H7 (cell line): ENCODE measurements at regions not wholly inside any gene's neighbourhood (a gene's known extent, or its start where the extent isn't known, plus 50 kb on each side); places are given as distances from the start of the nearest gene placed in this dataset.
A peak's percentile ranks its signal among the peaks of the same experiment; 100 is the strongest.

Experiments used
- DNase-seq: peaks from one replicate; pipeline ENCODE4 v3.0.0; 2012
- H3K27me3 ChIP-seq: 2 replicates; pipeline ENCODE4 v1.6.0; 2011; ENCODE audit warnings: mild to moderate bottlenecking, low read length; ENCODE audit not compliant: control insufficient read depth, insufficient read depth
- H3K36me3 ChIP-seq: replicated peaks from 2 replicates; pipeline ENCODE4 v1.5.1; 2011; ENCODE audit warnings: low read length; ENCODE audit not compliant: control insufficient read depth, insufficient read depth
- H3K4me3 ChIP-seq: 2 replicates; pipeline ENCODE4 v1.5.1; 2011; ENCODE audit warnings: low read depth, mild to moderate bottlenecking, control low read depth, low read length, moderate library complexity; ENCODE audit not compliant: insufficient read depth

DNA sequence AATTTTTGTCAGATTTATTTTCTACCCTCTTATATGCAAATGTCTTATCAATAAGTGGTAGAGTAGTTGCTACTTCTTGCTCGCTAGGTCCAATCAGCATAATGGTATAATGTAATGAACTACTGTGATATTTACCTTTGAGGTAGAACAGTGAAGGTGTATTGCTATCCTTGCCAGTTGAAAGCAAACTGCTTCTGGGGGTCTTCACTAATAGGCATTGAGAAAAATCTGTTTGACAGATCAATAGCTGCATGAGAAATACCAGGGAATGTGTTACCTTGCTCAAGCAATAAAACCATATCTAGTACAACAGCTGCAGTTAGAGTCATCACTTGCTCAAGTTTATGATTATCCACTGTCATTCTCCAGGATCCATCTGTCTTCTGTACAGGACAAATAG, 50.1 kb upstream of the EFEMP1 start:
- H3K4me3 ChIP-seq: no peak overlapping the region
- DNase-seq: no peak
- H3K36me3 ChIP-seq: no peaks in the 10 kb centered on the region
- no peaks in the 10 kb centered on the region for H3K27me3 ChIP-seq

DNA sequence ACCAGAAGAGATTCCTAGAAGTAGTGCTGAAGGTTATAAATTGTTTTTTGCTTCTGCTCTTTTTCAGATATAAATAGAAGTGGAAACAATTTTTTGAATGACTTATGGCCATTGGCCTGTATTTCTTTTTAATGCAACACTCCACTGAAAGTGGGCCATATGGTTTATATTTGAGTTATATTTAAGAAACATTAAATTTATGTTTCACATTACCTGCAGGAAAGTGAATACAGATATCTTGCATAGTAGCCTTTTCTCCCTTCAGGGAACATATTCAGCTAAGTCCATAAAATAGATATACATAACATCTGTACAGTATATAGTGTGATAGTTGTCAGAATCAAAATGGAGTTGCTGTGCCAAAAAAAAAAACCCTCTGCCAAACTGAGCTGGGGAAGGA, 53.1 kb upstream of the EFEMP1 start:
- DNase-seq: no peak
- no peak overlapping the region for H3K4me3 ChIP-seq
- H3K27me3 ChIP-seq: no peaks in the 10 kb centered on the region
- H3K36me3 ChIP-seq: no peaks in the 10 kb centered on the region

GRCh38 chr2:55985406-55985805, 61.8 kb upstream of the EFEMP1 start:
- Histone ChIP-seq H3K36me3 (no peaks in the 10 kb centered on the region), H3K27me3 (no peaks in the 10 kb centered on the region), H3K4me3 (no peak overlapping the region)
- DNase-seq: no peak

- Histone ChIP-seq H3K27me3 (no peaks in the 10 kb centered on the region), H3K4me3 (no peak overlapping the region), H3K36me3 (no peaks in the 10 kb centered on the region)
- no peak for DNase-seq
Measured at GRCh38 chr2:55986001-55986400, 62.4 kb upstream of the EFEMP1 start.

DNA sequence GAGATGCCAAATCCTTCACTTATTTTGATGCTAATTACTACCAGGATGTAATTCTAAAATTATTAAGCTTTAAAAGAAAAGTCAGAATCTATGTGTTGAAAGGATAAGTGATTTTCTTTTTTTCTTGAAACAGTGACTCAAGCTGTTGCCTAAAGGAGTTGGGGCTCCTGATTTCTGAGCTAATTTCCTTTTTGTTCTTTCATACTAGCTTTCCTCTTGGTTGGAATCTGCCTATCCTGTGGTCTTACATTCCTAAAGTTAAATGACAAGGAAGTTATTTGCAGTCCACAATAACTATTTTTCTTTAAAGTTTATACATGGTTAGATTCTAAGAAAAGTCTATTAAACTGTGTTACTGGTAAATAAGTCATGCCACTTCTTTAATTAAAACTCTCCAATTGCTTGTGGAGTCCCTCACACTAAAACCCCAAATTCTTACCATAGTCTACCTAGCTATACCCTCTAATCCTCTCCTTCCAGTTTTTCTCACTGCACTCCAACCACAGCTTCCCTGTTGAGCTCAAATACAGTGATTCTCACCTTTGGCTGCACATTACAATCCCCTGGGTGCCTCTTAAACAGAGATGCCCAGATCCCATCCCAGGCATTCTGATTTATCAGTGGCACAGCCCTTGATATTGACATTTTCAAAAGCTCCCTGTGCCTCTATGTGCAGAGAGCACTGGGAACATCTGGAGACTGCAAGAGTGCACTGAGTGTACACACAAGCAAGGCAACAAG, 63.3 kb upstream of the EFEMP1 start:
- Histone ChIP-seq H3K27me3 (no peaks in the 10 kb centered on the region), H3K4me3 (no peak overlapping the region), H3K36me3 (no peaks in the 10 kb centered on the region)
- no peak for DNase-seq

- DNase-seq: no peak
- no peak overlapping the region for H3K4me3 ChIP-seq
- no peaks in the 10 kb centered on the region for H3K27me3 ChIP-seq
- no peaks in the 10 kb centered on the region for H3K36me3 ChIP-seq
Measured at GRCh38 chr2:55989405-55989804, 65.8 kb upstream of the EFEMP1 start.

DNA sequence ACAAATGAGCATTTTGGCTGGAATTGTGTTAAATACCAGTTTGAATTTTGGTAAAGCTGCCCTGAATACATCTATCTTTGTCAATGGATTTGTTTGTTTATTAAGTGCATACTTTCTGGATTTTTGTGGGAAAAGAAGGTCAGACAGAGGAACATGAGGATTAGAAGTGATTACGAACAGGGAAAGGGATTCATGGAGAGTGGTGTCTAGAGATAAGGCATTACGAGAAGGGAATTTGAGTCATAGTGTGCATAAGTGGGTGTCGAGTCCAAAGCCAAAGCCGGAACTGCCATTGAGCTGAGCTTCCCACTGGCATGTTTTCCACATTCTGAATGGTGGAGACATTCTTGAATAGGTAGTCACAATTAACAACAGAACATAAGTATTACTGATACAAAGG, 68.9 kb upstream of the EFEMP1 start:
- Histone ChIP-seq H3K36me3 (no peaks in the 10 kb centered on the region), H3K27me3 (no peaks in the 10 kb centered on the region), H3K4me3 (no peak overlapping the region)
- no peak for DNase-seq

DNA sequence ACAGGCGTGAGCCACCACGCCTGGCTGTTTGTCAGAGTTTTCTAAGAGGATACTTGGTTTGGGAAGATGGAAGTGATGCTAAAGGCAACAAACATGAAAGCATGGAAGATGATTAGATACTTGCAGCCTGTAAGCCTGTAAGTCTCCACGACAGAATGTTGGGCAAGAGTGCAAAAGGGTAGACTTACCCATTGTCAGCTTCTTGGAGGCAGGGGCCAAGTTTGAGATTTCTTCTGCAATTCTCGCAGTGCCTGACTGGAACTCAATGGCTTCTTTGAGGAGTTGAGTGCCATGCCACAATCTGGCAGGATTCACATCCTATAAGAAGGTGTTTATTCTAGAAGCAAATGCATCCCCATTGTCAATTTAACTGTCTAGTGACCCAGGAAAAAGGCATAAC, 70.1 kb upstream of the EFEMP1 start:
- no peak for DNase-seq
- no peaks in the 10 kb centered on the region for H3K27me3 ChIP-seq
- H3K4me3 ChIP-seq: no peak overlapping the region
- no peaks in the 10 kb centered on the region for H3K36me3 ChIP-seq

- H3K36me3 ChIP-seq: no peaks in the 10 kb centered on the region
- DNase-seq: no peak
- no peak overlapping the region for H3K4me3 ChIP-seq
- no peaks in the 10 kb centered on the region for H3K27me3 ChIP-seq
Measured at GRCh38 chr2:55995211-55995610, 71.6 kb upstream of the EFEMP1 start.

- Histone ChIP-seq H3K4me3 (no peak overlapping the region), H3K36me3 (no peaks in the 10 kb centered on the region), H3K27me3 (no peaks in the 10 kb centered on the region)
- no peak for DNase-seq
Measured at GRCh38 chr2:55995902-55996301, 72.3 kb upstream of the EFEMP1 start.

- Histone ChIP-seq H3K27me3 (no peaks in the 10 kb centered on the region), H3K36me3 (no peaks in the 10 kb centered on the region), H3K4me3 (no peak overlapping the region)
- no peak for DNase-seq
Measured at GRCh38 chr2:55999231-55999630, 75.6 kb upstream of the EFEMP1 start.

DNA sequence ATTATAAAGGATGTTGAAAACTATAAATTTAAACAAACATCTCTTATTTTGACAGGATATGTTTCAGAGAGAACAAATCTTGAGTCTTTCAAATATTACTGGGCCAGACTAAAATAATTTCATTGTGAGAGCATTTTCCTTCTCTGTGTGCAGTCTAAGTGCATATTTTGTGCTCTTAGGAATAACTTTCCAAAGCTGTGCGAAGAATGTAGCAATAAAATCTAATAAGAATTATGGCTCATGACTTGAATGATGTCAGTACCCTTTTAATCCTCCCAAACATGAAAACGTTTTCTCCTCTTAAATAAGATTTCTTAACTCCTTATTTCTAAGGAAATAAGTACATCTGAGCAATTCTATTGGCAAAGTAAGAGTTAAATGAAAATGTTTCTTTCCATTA, 76.2 kb upstream of the EFEMP1 start:
- H3K4me3 ChIP-seq: no peak overlapping the region

DNA sequence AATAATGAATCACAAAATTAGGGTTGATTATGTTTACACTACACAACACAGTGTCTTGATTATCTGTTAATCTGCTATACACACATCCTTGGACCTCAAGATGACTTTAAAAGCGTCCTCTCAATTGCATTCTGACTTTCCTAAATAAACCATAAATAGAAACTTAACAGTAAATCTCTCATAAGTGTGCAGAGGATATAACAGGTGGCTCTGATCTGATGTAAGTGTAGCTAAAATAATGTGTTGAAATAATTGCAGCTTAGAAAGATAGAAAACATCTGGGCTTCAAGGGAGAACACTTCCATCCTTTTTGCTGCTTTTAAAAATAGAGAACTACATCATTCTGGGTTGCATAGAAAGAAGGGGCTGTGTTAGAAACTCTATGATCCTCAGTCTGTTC, 78.4 kb upstream of the EFEMP1 start:
- Histone ChIP-seq H3K36me3 (no peaks in the 10 kb centered on the region), H3K27me3 (no peaks in the 10 kb centered on the region), H3K4me3 (no peak overlapping the region)
- DNase-seq: no peak

More for the DNA sequence above, 76.2 kb upstream of the EFEMP1 start:
- H3K36me3 ChIP-seq: no peaks in the 10 kb centered on the region
- no peak for DNase-seq
- no peaks in the 10 kb centered on the region for H3K27me3 ChIP-seq

- no peaks in the 10 kb centered on the region for H3K27me3 ChIP-seq
- H3K4me3 ChIP-seq: no peak overlapping the region
- peak; percentile 51 for DNase-seq
- no peaks in the 10 kb centered on the region for H3K36me3 ChIP-seq
Measured at GRCh38 chr2:56008661-56009431, 85.3 kb upstream of the EFEMP1 start.

- Histone ChIP-seq H3K27me3 (no peaks in the 10 kb centered on the region), H3K36me3 (no peaks in the 10 kb centered on the region), H3K4me3 (no peak overlapping the region)
- DNase-seq: no peak
Measured at GRCh38 chr2:56009758-56010458, 86.3 kb upstream of the EFEMP1 start.
